HG02642 (cell line): ENCODE measurements at regions not wholly inside any gene's neighbourhood (a gene's known extent, or its start where the extent isn't known, plus 50 kb on each side); places are given as distances from the start of the nearest gene placed in this dataset.
"Not testable (repeated sequence)": the region's sequence is repeated elsewhere in the genome, so short reads cannot be mapped to it uniquely, and the experiment has no call there.

Experiments
- ATAC-seq: cut with Tn5 transposase; IDR thresholded peaks from one replicate; pipeline ENCODE4 v1.9.1; 2021; ENCODE audit warnings: mild to moderate bottlenecking; ENCODE audit not compliant: unreplicated experiment, poor library complexity

DNA sequence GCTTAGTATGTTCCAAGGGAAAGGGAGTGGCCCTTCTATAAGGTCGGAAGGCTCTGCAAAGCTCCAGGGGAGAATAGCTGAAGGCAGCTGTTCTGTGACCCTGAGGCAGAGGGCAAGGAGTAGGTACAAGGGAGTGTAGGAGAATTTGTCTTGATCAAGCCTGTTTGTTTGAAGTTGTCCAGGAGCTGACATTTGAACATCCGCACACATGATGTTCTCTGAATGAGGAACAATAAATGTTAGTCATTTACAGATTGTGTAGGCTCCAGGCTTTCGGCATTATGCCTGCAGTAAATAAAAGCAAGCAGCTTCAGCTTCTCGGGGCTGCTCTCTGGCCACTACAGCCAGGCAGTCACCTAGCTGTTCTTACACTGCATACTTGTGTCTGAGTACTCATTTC, 52.7 kb downstream of the CTAGE6 start:
- ATAC-seq: not testable (repeated sequence)

DNA sequence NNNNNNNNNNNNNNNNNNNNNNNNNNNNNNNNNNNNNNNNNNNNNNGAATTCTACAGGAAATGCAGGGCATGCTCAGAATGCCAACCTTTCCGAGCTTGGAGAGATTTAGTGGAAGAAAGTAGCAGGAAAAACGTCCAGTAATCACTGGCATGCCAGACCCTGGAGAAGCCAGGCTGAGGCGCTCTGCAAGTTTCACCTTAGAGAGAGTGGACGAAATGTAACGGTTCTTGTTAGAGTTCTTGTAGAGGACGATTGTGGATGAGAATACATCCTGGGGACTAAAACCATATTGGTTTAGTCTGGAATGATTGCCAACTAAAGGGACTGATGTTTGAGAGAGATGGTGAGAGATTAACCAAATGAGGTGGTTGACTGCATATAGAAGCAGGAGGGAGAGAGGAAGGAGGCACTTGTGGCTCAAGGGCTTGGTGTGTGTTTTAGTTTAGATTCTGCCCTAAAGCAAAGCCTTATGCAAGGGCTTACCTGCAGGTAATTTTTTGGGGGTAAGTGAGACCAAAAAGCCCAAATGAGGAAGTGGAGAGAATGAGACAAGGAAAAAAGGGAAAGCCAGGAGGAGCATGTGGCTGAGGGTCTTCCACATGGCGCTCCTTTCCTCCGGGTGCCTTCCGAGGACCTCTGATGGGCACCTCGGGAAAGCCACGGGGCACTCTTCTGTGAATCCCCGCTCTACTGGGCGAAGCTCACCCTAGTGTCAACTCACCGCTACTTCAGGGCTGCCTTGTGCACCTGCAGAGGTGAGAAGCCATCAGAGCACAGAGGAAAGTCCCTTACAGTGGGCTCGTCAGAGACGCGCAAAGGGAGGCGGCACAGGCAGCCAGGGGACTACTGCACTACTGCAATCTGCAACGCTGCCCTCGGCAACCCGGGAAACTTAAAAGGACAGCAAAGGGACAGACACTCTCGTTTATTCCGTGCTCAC, 56.5 kb downstream of the CTAGE6 start:
- ATAC-seq: peak; percentile 100
